ENCODE measurements at regions not wholly inside any gene's neighbourhood (a gene's known extent, or its start where the extent isn't known, plus 50 kb on each side); places are given as distances from the start of the nearest gene placed in this dataset.

GRCh38 chr9:115169003-115169402, 51.0 kb upstream of the TNC start:
- Histone ChIP-seq H3K36me3 (ENCODE audit: control insufficient read depth, insufficient read depth, low read length) (no peaks in the 10 kb centered on the region), H3K4me1 (ENCODE audit: control insufficient read depth, insufficient read depth, low read length) (no peaks in the 10 kb centered on the region), H3K27ac (ENCODE audit: low read depth, low read length) (no peak overlapping the region), H3K27me3 (ENCODE audit: control insufficient read depth, insufficient read depth, low read length) (no peaks in the 10 kb centered on the region), H3K9ac (ENCODE audit: low read length) (no peak overlapping the region), H3K4me3 (ENCODE audit: low read length) (no peak overlapping the region)

DNA sequence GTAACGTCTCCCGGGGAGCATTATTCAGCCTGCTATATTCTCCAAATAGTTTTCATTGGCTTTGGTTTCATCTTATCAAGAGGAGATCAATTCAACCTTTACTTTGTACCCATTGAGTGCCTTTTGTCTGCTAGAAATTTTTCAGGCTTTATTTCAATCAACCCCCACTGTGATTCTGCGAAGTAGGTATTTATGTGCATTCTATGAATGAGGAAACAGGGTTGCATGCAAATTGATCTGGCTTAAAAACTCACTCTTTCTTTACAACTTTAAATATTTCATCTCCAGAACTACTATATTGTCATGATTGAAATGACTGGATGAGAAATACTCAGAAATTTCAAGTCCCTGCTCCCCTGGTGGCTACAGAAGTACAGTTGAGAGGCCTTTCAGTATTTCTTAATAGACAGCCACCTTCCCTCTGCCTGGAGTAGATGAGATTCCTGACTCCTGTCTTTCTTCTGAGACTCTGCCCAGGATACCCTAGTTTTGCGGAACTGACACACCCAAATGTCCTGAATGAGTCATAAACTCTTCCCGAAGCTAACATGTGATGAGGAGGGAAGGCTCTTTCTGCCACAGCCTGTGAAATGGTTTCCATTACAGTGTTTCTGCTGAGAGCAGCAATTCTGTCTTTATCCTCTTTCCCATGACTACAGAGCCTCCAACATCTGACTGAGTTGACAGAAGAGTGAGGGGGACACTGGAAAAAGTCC, 52.6 kb upstream of the TNC start:
- Histone ChIP-seq H3K27me3 (ENCODE audit: control insufficient read depth, insufficient read depth, low read length) (no peaks in the 10 kb centered on the region), H3K4me3 (ENCODE audit: low read length) (no peak overlapping the region), H3K4me1 (ENCODE audit: control insufficient read depth, insufficient read depth, low read length) (no peaks in the 10 kb centered on the region), H3K27ac (ENCODE audit: low read depth, low read length) (no peak overlapping the region), H3K9ac (ENCODE audit: low read length) (no peak overlapping the region), H3K36me3 (ENCODE audit: control insufficient read depth, insufficient read depth, low read length) (no peaks in the 10 kb centered on the region)

DNA sequence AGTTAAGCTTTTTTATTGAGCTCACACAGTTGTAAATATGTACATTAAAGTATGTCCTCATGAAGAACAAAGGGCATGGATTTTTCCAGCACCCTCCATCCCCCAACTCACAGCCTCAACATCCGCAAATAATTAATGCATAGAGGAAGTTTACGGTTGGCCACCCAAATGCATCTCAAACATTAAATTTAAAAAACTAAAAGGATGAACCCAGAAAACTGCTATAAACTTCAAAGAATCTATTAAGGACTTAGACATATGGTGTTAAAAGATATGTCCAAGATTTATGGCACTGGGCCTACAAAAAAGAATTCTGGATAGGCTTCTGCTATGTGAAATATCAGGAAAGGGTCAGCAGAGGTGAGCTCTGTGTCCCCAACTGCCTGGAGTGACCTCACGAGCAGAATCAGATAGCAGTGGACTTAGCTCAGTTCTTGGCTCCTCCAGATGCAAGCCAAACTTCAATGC, 54.0 kb upstream of the TNC start:
- H3K27me3 ChIP-seq (ENCODE audit: control insufficient read depth, insufficient read depth, low read length) = no peaks in the 10 kb centered on the region
- no peak overlapping the region for H3K4me3 ChIP-seq (ENCODE audit: low read length)
- H3K4me1 ChIP-seq (ENCODE audit: control insufficient read depth, insufficient read depth, low read length) = no peaks in the 10 kb centered on the region
- no peak overlapping the region for H3K9ac ChIP-seq (ENCODE audit: low read length)
- no peak overlapping the region for H3K27ac ChIP-seq (ENCODE audit: low read depth, low read length)
- no peaks in the 10 kb centered on the region for H3K36me3 ChIP-seq (ENCODE audit: control insufficient read depth, insufficient read depth, low read length)

DNA sequence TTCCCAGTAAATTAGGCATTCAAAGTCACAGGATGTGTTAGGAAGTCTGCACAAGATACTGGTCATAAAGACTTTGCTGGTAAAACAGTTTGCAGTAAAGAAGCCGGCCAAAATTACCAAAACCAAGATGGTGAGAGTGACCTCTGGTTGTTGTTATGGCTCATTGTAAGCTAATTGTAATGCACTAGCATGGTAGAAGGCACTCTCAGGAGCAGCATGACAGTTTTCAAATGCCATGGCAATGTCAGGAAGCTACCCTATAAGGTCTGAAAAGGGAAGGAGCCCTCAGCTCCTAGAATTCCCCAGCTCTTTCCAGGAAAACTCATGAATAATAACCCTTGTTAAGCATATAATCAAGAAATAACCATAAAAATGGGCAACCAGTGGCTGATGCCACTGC, 64.3 kb upstream of the TNC start:
- H3K27ac ChIP-seq (ENCODE audit: low read depth, low read length) = no peak overlapping the region
- no peak overlapping the region for H3K9ac ChIP-seq (ENCODE audit: low read length)
- no peak overlapping the region for H3K4me3 ChIP-seq (ENCODE audit: low read length)
- H3K4me1 ChIP-seq (ENCODE audit: control insufficient read depth, insufficient read depth, low read length) = no peaks in the 10 kb centered on the region
- H3K36me3 ChIP-seq (ENCODE audit: control insufficient read depth, insufficient read depth, low read length) = no peaks in the 10 kb centered on the region
- no peaks in the 10 kb centered on the region for H3K27me3 ChIP-seq (ENCODE audit: control insufficient read depth, insufficient read depth, low read length)

GRCh38 chr9:115183436-115183835, 65.5 kb upstream of the TNC start:
- no peaks in the 10 kb centered on the region for H3K27me3 ChIP-seq (ENCODE audit: control insufficient read depth, insufficient read depth, low read length)
- no peak overlapping the region for H3K9ac ChIP-seq (ENCODE audit: low read length)
- H3K4me3 ChIP-seq (ENCODE audit: low read length) = no peak overlapping the region
- no peak overlapping the region for H3K27ac ChIP-seq (ENCODE audit: low read depth, low read length)
- H3K4me1 ChIP-seq (ENCODE audit: control insufficient read depth, insufficient read depth, low read length) = no peaks in the 10 kb centered on the region
- H3K36me3 ChIP-seq (ENCODE audit: control insufficient read depth, insufficient read depth, low read length) = no peaks in the 10 kb centered on the region

DNA sequence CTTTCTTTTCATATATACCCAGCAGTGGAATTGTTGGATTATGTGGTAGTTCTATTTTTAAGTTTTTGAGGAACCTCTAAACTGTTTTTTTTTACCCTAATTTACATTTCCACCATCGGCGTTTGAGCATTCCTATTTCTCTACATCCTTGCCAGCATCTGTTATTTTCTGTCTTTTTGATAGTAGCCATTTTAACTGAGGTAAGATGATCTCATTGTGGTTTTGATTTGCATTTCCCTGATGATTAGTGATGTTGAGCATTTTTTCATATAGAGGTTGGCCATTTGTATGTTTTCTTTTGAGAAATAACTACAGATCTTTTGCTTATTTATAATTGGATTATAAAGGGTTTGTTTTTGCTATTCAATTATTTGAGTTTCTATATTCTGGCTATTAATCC, 71.7 kb upstream of the TNC start:
- Histone ChIP-seq H3K4me3 (ENCODE audit: low read length) (no peak overlapping the region), H3K27ac (ENCODE audit: low read depth, low read length) (no peak overlapping the region), H3K4me1 (ENCODE audit: control insufficient read depth, insufficient read depth, low read length) (no peaks in the 10 kb centered on the region), H3K9ac (ENCODE audit: low read length) (no peak overlapping the region), H3K36me3 (ENCODE audit: control insufficient read depth, insufficient read depth, low read length) (no peaks in the 10 kb centered on the region), H3K27me3 (ENCODE audit: control insufficient read depth, insufficient read depth, low read length) (no peaks in the 10 kb centered on the region)

- Histone ChIP-seq H3K27me3 (ENCODE audit: control insufficient read depth, insufficient read depth, low read length) (no peaks in the 10 kb centered on the region), H3K36me3 (ENCODE audit: control insufficient read depth, insufficient read depth, low read length) (no peaks in the 10 kb centered on the region), H3K9ac (ENCODE audit: low read length) (no peak overlapping the region), H3K4me3 (ENCODE audit: low read length) (no peak overlapping the region), H3K27ac (ENCODE audit: low read depth, low read length) (no peak overlapping the region), H3K4me1 (ENCODE audit: control insufficient read depth, insufficient read depth, low read length) (no peaks in the 10 kb centered on the region)
These were observed 73.7 kb upstream of the TNC start for GRCh38 chr9:115191667-115192066.

DNA sequence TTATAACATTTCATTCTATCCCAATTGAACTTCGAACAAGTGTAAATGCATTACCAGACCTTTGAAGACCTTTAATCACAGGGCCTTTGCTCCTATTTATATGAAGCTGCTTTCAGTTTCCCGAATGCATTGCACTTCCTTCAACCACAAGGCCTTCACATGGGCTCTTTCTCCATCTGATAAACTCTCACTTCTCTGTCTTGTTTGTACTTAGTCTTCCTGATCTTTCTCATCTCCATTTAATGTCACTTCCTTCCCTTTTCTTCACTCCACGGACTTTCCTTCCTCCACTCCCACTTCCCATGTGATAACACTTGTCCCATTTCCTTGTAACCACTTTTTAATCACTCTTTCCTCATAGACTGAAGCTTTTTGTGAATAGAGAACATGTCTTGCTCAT, 74.3 kb upstream of the TNC start:
- H3K4me1 ChIP-seq (ENCODE audit: control insufficient read depth, insufficient read depth, low read length) = no peaks in the 10 kb centered on the region
- H3K9ac ChIP-seq (ENCODE audit: low read length) = no peak overlapping the region
- no peak overlapping the region for H3K27ac ChIP-seq (ENCODE audit: low read depth, low read length)
- no peaks in the 10 kb centered on the region for H3K36me3 ChIP-seq (ENCODE audit: control insufficient read depth, insufficient read depth, low read length)
- no peaks in the 10 kb centered on the region for H3K27me3 ChIP-seq (ENCODE audit: control insufficient read depth, insufficient read depth, low read length)
- H3K4me3 ChIP-seq (ENCODE audit: low read length) = no peak overlapping the region

- Histone ChIP-seq H3K4me3 (ENCODE audit: low read length) (no peak overlapping the region), H3K36me3 (ENCODE audit: control insufficient read depth, insufficient read depth, low read length) (no peaks in the 10 kb centered on the region), H3K9ac (ENCODE audit: low read length) (no peak overlapping the region), H3K27ac (ENCODE audit: low read depth, low read length) (no peak overlapping the region), H3K27me3 (ENCODE audit: control insufficient read depth, insufficient read depth, low read length) (no peaks in the 10 kb centered on the region), H3K4me1 (ENCODE audit: control insufficient read depth, insufficient read depth, low read length) (peaks cover 7% of the 10 kb centered on the region)
These were observed 75.0 kb upstream of the TNC start for GRCh38 chr9:115192835-115193525.

DNA sequence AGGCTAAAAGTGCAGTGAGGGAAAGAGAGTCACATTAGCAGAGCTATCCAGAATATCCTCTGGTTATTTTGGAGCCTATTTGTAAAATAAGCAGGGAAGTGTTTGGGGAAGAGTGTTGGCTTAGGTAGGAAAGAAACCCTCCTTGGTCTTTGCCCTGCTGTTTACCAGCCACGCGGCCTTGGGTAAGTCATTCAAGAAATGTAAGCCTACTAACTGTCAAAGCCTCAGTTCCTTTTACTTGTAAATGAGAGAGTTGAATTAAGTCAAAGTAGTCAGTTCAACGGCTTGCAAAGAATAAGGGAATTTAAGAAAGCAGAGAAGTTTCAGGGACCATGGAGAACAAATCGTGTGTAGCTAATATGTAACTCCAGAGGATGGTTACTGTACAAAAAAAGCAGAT, 75.8 kb upstream of the TNC start:
- no peaks in the 10 kb centered on the region for H3K36me3 ChIP-seq (ENCODE audit: control insufficient read depth, insufficient read depth, low read length)
- H3K4me3 ChIP-seq (ENCODE audit: low read length) = no peak overlapping the region
- H3K27ac ChIP-seq (ENCODE audit: low read depth, low read length) = no peak overlapping the region
- H3K9ac ChIP-seq (ENCODE audit: low read length) = no peak overlapping the region
- H3K27me3 ChIP-seq (ENCODE audit: control insufficient read depth, insufficient read depth, low read length) = no peaks in the 10 kb centered on the region
- peaks cover 7% of the 10 kb centered on the region for H3K4me1 ChIP-seq (ENCODE audit: control insufficient read depth, insufficient read depth, low read length)

- Histone ChIP-seq H3K27ac (ENCODE audit: low read depth, low read length) (no peak overlapping the region), H3K4me3 (ENCODE audit: low read length) (no peak overlapping the region), H3K4me1 (ENCODE audit: control insufficient read depth, insufficient read depth, low read length) (peaks cover 7% of the 10 kb centered on the region), H3K9ac (ENCODE audit: low read length) (no peak overlapping the region), H3K36me3 (ENCODE audit: control insufficient read depth, insufficient read depth, low read length) (no peaks in the 10 kb centered on the region), H3K27me3 (ENCODE audit: control insufficient read depth, insufficient read depth, low read length) (no peaks in the 10 kb centered on the region)
These were observed 76.3 kb upstream of the TNC start for GRCh38 chr9:115194216-115194615.

DNA sequence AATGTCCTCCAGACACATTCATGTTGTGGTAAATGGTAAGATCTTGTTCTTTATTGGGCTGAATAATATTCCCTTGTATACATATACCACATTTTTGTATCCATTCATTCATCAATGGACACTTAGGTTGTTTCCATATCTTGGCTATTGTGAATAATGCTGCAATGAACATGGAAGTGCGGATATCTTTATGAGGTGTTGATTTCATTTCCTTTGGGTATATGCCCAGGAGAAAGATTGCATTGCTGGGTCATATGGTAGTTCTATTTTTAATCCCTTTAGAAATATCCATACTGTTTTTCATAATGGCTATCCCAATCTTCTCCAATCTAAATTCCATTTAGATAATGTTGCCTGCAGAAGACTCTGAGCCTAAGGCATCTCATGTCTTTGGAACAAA, 78.0 kb upstream of the TNC start:
- Histone ChIP-seq H3K9ac (ENCODE audit: low read length) (no peak overlapping the region), H3K27me3 (ENCODE audit: control insufficient read depth, insufficient read depth, low read length) (no peaks in the 10 kb centered on the region), H3K4me1 (ENCODE audit: control insufficient read depth, insufficient read depth, low read length) (peaks cover 7% of the 10 kb centered on the region), H3K4me3 (ENCODE audit: low read length) (no peak overlapping the region), H3K36me3 (ENCODE audit: control insufficient read depth, insufficient read depth, low read length) (no peaks in the 10 kb centered on the region), H3K27ac (ENCODE audit: low read depth, low read length) (no peak overlapping the region)

DNA sequence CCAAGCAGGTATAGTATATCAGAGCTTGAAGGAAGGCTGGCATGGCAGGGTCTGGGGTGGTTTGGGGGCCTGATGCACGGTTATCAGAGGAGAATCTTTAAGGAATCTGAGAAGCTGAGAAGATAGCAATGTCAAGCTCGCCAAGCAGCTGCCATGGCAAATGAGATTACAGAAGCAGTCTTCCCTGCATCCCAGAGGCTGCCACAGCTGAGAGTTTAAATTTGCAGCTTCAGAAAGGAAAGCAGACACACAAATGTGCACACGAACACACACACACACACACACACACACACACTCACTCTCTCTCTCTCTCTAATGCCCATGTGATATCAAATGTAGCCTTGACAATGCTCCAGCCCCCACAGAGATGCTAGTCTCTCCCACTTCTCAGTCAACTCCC, 79.0 kb upstream of the TNC start:
- Histone ChIP-seq H3K4me1 (ENCODE audit: control insufficient read depth, insufficient read depth, low read length) (peaks cover 9% of the 10 kb centered on the region), H3K36me3 (ENCODE audit: control insufficient read depth, insufficient read depth, low read length) (no peaks in the 10 kb centered on the region), H3K4me3 (ENCODE audit: low read length) (no peak overlapping the region), H3K27ac (ENCODE audit: low read depth, low read length) (no peak overlapping the region), H3K27me3 (ENCODE audit: control insufficient read depth, insufficient read depth, low read length) (no peaks in the 10 kb centered on the region), H3K9ac (ENCODE audit: low read length) (no peak overlapping the region)
